ENCODE measurements at regions not wholly inside any gene's neighbourhood (a gene's known extent, or its start where the extent isn't known, plus 50 kb on each side); places are given as distances from the start of the nearest gene placed in this dataset.
A peak's percentile ranks its signal among the peaks of the same experiment; 100 is the strongest.
"Not testable (repeated sequence)": the region's sequence is repeated elsewhere in the genome, so short reads cannot be mapped to it uniquely, and the experiment has no call there.

GRCh38 chr17:77562361-77562760 is 396.1 kb upstream of the TNRC6C start:
- DNase-seq: not testable (repeated sequence)

GRCh38 chr17:77563439-77564102 is 394.9 kb upstream of the TNRC6C start:
- no peak for DNase-seq

- DNase-seq: no peak
Observed at GRCh38 chr17:77564278-77564920, 394.1 kb upstream of the TNRC6C start.

- DNase-seq: no peak
Observed at GRCh38 chr17:77565166-77565565, 393.3 kb upstream of the TNRC6C start.

GRCh38 chr17:77566151-77566550 is 392.4 kb upstream of the TNRC6C start:
- DNase-seq: no peak

- no peak for DNase-seq
Observed at GRCh38 chr17:77566566-77567138, 391.9 kb upstream of the TNRC6C start.

GRCh38 chr17:77568540-77568939 is 390.0 kb upstream of the TNRC6C start:
- DNase-seq: no peak

- DNase-seq: no peak
Observed at GRCh38 chr17:77569846-77570564, 388.5 kb upstream of the TNRC6C start.

- DNase-seq: no peak
Observed at GRCh38 chr17:77570565-77570898, 388.0 kb upstream of the TNRC6C start.

GRCh38 chr17:77571155-77571981 is 387.1 kb upstream of the TNRC6C start:
- DNase-seq: peak; percentile 60

GRCh38 chr17:77572065-77572601 is 386.4 kb upstream of the TNRC6C start:
- peak; percentile 47 for DNase-seq

- peak; percentile 61 for DNase-seq
Observed at GRCh38 chr17:77572851-77573250, 385.7 kb upstream of the TNRC6C start.

GRCh38 chr17:77577491-77577890 is 381.0 kb upstream of the TNRC6C start:
- DNase-seq: no peak

- DNase-seq: no peak
Observed at GRCh38 chr17:77579131-77579530, 379.4 kb upstream of the TNRC6C start.

- DNase-seq: peak; percentile 91
Observed at GRCh38 chr17:77579682-77580081, 378.8 kb upstream of the TNRC6C start.

- no peak for DNase-seq
Observed at GRCh38 chr17:77580531-77581270, 377.8 kb upstream of the TNRC6C start.

GRCh38 chr17:77581480-77581879 is 377.0 kb upstream of the TNRC6C start:
- DNase-seq: no peak

- DNase-seq: no peak
Observed at GRCh38 chr17:77585142-77585860, 373.2 kb upstream of the TNRC6C start.

GRCh38 chr17:77590951-77591735 is 367.4 kb upstream of the TNRC6C start:
- DNase-seq: peak; percentile 10

GRCh38 chr17:77592106-77592865 is 366.2 kb upstream of the TNRC6C start:
- no peak for DNase-seq

Data from DMS79 (cell line).